ENCODE measurements at regions not wholly inside any gene's neighbourhood (a gene's known extent, or its start where the extent isn't known, plus 50 kb on each side); places are given as distances from the start of the nearest gene placed in this dataset.

- TF ChIP-seq POLR2A (IDR thresholded peaks at IDR 0.05; ENCODE audit: low read depth): no peak
- no peak for TF ChIP-seq CTCF (IDR thresholded peaks at IDR 0.05)
These were observed 330.2 kb downstream of the S1PR1 start for GRCh38 chr1:101566883-101567538.
